Activated T-helper 2 cell treated with anti-CD3 and anti-CD28 coated beads, Interferon-gamma antibody, Interleukin-2, Interleukin-4, amounts not matched to agents 10 μg/mL and 5 μg/mL and 100 μg/mL, durations not matched to agents 14 hours and 24 hours and 36 hours (primary cell): ENCODE measurements at regions not wholly inside any gene's neighbourhood (a gene's known extent, or its start where the extent isn't known, plus 50 kb on each side); places are given as distances from the start of the nearest gene placed in this dataset.
"Not testable (repeated sequence)": the region's sequence is repeated elsewhere in the genome, so short reads cannot be mapped to it uniquely, and the experiment has no call there.

Experiments used
- DNase-seq: peaks from one replicate; pipeline ENCODE4 v3.0.0; 2021; ENCODE audit warnings: low spot score
- H3K27ac Mint-ChIP-seq: one replicate; pipeline ENCODE4 v1.8.0; 2021; ENCODE audit warnings: mixed read lengths
- H3K27me3 Mint-ChIP-seq: one replicate; pipeline ENCODE4 v1.8.0; 2021; ENCODE audit warnings: low read depth, mixed read lengths
- H3K36me3 Mint-ChIP-seq: one replicate; pipeline ENCODE4 v1.8.0; 2021; ENCODE audit warnings: low read depth, mixed read lengths
- H3K4me1 Mint-ChIP-seq: one replicate; pipeline ENCODE4 v1.8.0; 2021; ENCODE audit warnings: low read depth, mixed read lengths
- H3K4me3 Mint-ChIP-seq: one replicate; pipeline ENCODE4 v1.8.0; 2021; ENCODE audit warnings: low read depth, mild to moderate bottlenecking, moderate library complexity, mixed read lengths
- H3K9me3 Mint-ChIP-seq: one replicate; pipeline ENCODE4 v1.8.0; 2021; ENCODE audit warnings: mixed read lengths
- intact Hi-C: fragments of 100-400 bp; cut with micrococcal nuclease; formaldehyde crosslinking; loops from one replicate; pipeline ENCODE4 v1.15.1; 2023

DNA sequence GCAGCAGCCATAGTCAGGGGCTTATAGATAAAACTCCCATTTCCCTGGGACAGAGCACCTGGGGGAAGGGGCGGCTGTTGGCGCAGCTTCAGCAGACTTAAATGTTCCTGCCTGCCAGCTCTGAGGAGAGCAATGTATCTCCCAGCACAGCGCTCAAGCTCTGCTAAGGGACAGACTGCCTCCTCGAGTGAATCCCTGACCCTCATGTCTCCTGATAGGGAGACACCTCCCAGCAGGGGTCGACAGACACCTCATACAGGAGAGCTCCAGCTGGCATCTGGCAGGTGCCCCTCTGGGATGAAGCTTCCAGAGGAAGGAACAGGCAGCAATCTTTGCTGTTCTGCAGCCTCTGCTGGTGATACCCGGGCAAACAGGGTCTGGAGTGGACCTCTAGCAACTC is 189.3 kb upstream of the EGLN3 start:
- H3K4me1 Mint-ChIP-seq, H3K4me3 Mint-ChIP-seq, DNase-seq, intact Hi-C loops, H3K27ac Mint-ChIP-seq, H3K36me3 Mint-ChIP-seq: not testable (repeated sequence)
- peaks cover 22% of the 10 kb centered on the region for H3K9me3 Mint-ChIP-seq
- peaks cover 17% of the 10 kb centered on the region for H3K27me3 Mint-ChIP-seq

DNA sequence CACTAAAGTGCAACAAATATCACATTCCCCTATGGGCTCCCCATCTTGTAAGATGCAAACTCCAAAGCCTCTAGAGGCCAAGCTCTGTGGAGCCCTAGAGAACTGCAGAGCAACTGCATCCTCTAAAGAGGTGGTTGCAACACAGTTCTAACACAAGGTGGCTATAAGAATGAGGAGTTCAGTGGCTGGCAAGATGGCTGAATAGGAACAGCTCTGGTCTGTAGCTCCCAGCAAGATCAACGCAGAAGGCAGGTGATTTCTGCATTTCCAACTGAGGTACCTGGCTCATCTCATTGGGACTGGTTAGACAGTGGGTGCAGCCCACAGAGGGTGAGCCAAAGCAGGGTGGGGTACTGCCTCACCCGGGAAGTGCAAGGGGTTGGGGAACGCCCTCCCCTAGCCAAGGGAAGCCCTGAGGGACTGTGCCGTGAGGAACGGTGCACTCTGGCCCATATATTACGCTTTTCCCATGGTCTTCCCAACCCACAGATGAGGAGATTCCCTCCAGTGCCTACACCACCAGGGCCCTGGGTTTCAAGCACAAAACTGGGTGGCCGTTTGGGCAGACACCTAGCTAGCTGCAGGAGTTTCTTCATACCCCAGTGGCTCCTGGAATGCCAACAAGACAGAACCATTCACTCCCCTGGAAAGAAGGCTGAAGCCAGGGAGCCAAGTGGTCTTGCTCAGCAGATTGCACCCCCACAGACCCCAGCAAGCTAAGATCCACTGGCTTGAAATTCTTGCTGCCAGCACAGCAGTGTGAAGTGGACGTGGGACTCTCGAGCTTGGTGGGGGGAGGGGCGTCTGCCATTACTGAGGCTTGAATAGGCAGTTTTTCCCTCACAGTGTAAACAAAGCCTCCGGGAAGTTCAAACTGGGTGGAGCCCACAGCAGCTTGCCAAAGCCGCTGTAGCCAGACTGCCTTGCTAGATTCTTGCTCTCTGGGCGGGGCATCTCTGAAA is 188.6 kb upstream of the EGLN3 start:
- H3K4me1 Mint-ChIP-seq, intact Hi-C loops, H3K27ac Mint-ChIP-seq, H3K36me3 Mint-ChIP-seq, H3K4me3 Mint-ChIP-seq, DNase-seq: not testable (repeated sequence)
- peaks cover 17% of the 10 kb centered on the region for H3K27me3 Mint-ChIP-seq
- H3K9me3 Mint-ChIP-seq = peaks cover 18% of the 10 kb centered on the region

DNA sequence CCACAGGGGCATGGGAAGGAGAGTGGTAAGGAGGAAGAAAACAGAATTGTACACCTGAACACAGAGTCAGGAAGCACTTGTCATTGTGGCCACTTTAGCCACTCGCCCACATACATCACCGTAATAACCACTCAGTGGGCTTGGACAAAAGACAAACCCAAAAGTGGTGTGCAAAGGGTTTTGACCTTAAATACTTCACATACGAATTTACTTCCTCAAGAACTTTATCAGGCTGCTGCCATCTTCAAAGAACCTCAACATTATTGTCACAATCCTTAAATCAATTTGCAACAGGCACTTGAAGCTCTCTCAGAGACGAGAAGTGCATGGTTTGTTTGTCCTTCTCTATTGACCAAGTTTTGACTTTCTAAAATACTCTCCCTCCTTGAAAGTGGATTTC is 187.3 kb upstream of the EGLN3 start:
- Mint-ChIP-seq H3K27me3 (peaks cover 19% of the 10 kb centered on the region), H3K4me3 (no peak overlapping the region), H3K36me3 (no peaks in the 10 kb centered on the region), H3K4me1 (no peaks in the 10 kb centered on the region), H3K9me3 (peaks cover 13% of the 10 kb centered on the region), H3K27ac (no peak overlapping the region)
- intact Hi-C loops = no loop called here
- no peak for DNase-seq

DNA sequence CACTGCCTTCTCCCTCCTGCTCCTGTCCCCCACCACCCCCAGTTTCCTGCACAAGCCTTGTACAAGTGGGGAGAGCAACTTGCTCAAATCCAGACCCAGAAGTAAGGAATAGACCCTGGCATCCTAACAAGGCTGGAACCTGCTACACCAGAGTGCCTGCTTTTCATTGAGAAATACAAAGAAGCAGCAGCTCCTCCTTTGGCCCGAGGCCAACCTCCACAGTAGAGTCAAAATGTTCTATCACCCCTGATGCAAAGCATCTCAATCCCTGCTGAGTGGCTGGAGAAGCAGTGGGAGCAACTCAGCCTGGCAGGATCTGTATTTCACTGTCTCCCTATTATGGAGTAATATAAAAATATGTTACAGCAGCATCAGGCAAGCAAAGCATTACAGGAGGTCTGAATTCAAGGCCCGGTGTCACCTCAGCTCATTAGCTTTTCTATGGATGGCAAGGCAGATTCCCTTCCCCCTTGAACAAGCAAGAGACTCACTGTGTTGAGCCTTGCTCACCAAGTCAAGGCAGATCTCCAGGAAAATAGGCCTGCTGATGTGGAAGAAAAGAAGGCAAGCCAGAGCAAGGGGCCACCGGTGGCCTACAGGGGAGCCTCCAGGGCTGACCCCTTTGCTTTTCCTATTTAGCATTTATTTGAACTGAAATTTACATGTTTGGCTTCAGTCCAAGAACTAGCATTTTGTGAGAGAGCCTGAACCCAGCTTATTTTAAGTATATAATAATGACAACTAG is 186.3 kb upstream of the EGLN3 start:
- intact Hi-C loops = no loop called here
- Mint-ChIP-seq H3K36me3 (no peaks in the 10 kb centered on the region), H3K9me3 (peaks cover 5% of the 10 kb centered on the region), H3K4me1 (no peaks in the 10 kb centered on the region), H3K27me3 (peaks cover 23% of the 10 kb centered on the region), H3K4me3 (no peak overlapping the region), H3K27ac (no peak overlapping the region)
- no peak for DNase-seq

DNA sequence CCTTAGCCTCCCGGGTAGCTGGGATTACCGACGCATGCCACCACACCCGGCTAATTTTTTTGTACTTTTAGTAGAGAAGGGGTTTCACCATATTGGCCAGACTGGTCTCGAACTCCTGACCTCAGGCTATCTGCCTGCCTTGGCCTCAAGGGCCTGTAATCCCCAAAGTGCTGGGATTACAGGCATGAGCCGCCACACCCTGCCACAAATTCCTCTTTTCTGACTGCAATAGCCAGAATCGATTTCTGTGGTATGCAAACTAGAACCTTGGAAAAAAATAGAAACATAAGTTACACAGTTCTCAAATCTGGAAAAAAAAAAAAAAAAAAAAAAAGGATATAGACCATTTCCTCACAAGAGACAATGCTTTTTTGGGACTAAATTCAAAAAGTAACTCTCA is 184.6 kb upstream of the EGLN3 start:
- Mint-ChIP-seq H3K36me3 (no peaks in the 10 kb centered on the region), H3K27ac (no peak overlapping the region), H3K27me3 (peaks cover 21% of the 10 kb centered on the region), H3K4me3 (no peak overlapping the region), H3K9me3 (no peaks in the 10 kb centered on the region), H3K4me1 (no peaks in the 10 kb centered on the region)
- DNase-seq = no peak
- intact Hi-C loops = no loop called here

DNA sequence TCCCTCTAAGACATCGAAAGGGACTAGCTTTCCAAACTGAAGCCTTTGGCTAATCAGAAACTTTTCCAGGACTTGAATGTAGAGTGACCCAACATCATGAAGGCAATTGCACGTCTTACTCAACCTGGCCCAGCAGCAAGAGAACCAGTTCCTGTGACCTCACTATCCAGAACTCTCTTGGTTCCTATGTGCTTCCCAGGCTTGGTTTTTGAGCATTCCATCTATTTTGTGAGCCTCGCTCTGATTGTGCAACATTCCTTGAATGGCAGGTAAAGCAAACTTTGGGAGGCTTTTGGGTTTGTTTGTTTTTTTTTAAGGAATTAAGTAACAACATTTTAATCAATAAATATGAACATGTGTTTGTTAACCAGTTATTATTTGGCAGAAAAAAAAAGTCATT is 183.6 kb upstream of the EGLN3 start:
- Mint-ChIP-seq H3K9me3 (no peaks in the 10 kb centered on the region), H3K36me3 (no peaks in the 10 kb centered on the region), H3K4me3 (no peak overlapping the region), H3K27ac (no peak overlapping the region), H3K27me3 (peaks cover 19% of the 10 kb centered on the region), H3K4me1 (no peaks in the 10 kb centered on the region)
- DNase-seq = no peak
- intact Hi-C loops = no loop called here

DNA sequence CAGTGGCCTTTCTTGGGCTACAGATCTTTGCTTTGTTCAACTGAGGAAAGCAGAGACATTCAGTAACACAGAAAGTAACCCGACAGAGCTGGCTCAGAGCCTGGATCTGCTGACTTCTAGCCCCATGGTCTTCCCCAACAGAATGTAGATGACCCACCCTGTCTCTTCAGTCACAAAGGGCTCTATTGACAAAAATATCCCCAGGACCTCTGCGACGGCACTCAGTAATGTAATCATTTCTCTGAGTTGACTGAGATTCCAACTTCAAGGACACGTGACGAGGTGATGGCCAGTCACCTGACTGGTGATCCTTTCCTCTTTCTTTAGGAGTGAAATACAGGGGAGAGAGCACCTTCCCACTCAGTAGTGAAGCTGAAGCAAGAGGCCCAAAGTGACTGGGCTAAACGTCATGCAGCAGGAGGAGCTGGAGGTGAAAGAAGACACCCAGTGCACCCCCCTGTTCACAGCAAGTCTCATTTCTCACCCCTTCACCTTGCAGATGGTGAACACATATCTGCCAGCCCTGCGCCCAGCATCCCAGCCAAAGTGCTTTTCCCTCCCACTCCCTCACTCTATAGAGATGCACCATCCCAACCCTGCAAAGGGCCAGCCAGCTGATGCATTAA is 179.2 kb upstream of the EGLN3 start:
- Mint-ChIP-seq H3K4me1 (no peaks in the 10 kb centered on the region), H3K27me3 (peaks cover 12% of the 10 kb centered on the region), H3K9me3 (no peaks in the 10 kb centered on the region), H3K27ac (no peak overlapping the region), H3K4me3 (no peak overlapping the region), H3K36me3 (no peaks in the 10 kb centered on the region)
- DNase-seq = no peak
- intact Hi-C loops = no loop called here

DNA sequence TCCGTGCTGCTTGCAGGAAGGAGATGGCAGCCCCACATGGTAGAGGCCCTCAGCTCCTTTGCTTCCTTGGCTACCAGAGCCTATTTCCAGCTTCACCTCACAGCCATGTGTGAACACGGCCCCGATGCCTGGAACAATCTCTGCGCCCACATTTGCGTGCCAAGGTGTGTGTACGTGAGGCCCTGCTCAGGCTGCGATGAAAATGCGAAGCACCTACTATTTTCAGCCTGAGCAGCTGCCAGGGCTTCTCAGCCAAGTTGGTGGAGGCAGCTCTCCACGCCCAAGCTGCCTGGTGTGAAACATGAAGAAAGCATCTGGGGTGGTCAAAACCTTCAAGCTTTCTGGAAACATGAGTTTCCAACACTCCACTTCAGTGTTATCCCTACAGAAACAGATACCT is 177.8 kb upstream of the EGLN3 start:
- Mint-ChIP-seq H3K4me1 (no peaks in the 10 kb centered on the region), H3K27ac (no peak overlapping the region), H3K36me3 (no peaks in the 10 kb centered on the region), H3K27me3 (peaks cover 11% of the 10 kb centered on the region), H3K4me3 (no peak overlapping the region), H3K9me3 (no peaks in the 10 kb centered on the region)
- DNase-seq = no peak
- intact Hi-C loops = no loop called here

DNA sequence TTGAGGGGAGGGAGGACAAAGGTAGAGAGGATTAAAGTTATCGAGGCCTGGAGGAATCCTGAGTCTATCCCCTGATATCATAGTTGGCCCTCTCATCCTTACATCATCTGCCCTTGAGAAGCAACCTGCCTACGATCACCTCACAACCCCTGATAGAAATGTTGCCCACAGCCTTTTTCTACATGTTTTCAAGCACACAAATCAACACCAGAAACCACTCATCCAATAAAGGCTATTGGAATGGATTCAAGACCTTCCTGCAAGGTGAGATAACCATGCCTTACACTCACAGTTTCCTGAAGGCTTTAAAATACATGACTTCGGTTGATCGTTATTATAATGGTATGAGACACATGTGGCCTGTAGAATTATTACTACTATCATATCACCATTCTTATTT is 175.7 kb upstream of the EGLN3 start:
- intact Hi-C loops = no loop called here
- Mint-ChIP-seq H3K9me3 (no peaks in the 10 kb centered on the region), H3K27ac (no peak overlapping the region), H3K27me3 (peaks cover 16% of the 10 kb centered on the region), H3K4me3 (no peak overlapping the region), H3K4me1 (peaks cover 9% of the 10 kb centered on the region), H3K36me3 (no peaks in the 10 kb centered on the region)
- no peak for DNase-seq

DNA sequence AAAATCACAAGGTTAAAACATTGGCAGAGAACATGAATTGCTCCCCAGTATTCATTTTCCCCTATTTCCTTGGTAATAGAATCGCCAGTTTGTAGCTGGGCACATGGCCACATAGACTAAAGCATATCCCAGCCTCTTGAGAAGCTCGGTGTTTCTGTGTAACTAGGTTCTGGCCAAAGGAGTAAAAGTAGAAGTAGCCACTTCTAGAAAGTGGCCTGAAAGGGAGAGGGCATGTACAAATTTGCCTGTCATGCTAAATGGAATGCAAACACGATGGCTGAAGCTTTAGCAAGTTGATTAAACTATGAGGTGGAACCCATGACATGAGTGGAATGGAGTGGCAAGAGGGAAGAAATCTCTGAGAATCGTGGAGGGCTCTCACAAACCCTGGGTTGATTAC is 173.7 kb upstream of the EGLN3 start:
- no peak overlapping the region for H3K4me3 Mint-ChIP-seq
- H3K27me3 Mint-ChIP-seq = peaks cover 19% of the 10 kb centered on the region
- H3K27ac Mint-ChIP-seq = no peak overlapping the region
- intact Hi-C loops = no loop called here
- H3K4me1 Mint-ChIP-seq = peaks cover 12% of the 10 kb centered on the region
- no peaks in the 10 kb centered on the region for H3K9me3 Mint-ChIP-seq
- no peaks in the 10 kb centered on the region for H3K36me3 Mint-ChIP-seq
- no peak for DNase-seq

DNA sequence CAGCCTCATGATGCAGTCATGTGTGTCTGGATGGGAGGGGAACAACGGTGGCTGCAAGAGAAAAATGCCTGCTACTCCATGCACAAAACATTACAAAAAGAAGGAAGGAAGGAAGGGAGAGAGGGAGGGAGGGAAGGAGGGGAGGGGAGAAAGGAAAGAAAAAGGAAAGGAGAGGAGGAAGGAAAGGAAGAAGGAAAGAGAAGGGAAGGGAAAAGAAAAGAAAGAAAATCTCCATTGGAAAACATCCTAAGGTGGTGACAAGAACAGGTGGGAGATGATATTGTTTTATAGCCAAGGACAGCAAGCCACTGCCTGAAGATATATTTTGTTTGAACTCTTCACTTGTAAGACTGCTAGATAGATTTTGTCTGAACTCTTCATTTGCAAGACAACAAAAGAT is 171.8 kb upstream of the EGLN3 start:
- no peak for DNase-seq
- H3K9me3 Mint-ChIP-seq = no peaks in the 10 kb centered on the region
- intact Hi-C loops = no loop called here
- peaks cover 21% of the 10 kb centered on the region for H3K27me3 Mint-ChIP-seq
- H3K4me3 Mint-ChIP-seq = no peak overlapping the region
- peaks cover 12% of the 10 kb centered on the region for H3K4me1 Mint-ChIP-seq
- H3K27ac Mint-ChIP-seq = no peak overlapping the region
- H3K36me3 Mint-ChIP-seq = no peaks in the 10 kb centered on the region

DNA sequence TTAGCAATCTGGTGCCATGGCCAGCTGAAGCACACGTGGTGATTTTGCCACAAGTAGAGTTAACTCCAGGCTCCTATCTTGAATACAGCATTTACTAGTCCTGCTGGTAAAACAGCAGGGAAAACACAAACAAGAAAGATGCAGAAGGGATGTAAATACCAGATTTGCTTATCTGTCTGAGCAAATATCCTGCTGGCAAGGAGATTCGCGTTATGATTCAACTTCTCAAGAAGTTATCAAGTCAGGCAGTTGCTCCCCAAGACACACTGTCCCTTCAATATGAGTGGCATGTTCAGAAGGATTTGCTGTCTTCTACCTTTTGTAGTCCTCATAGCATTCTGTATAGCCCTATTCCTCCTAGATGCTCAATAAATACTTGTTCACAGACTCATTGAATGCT is 171.2 kb upstream of the EGLN3 start:
- intact Hi-C loops = no loop called here
- no peak for DNase-seq
- Mint-ChIP-seq H3K9me3 (no peaks in the 10 kb centered on the region), H3K4me3 (no peak overlapping the region), H3K36me3 (no peaks in the 10 kb centered on the region), H3K27ac (no peak overlapping the region), H3K4me1 (peaks cover 12% of the 10 kb centered on the region), H3K27me3 (peaks cover 23% of the 10 kb centered on the region)
